HK-2 (cell line): ENCODE measurements at regions not wholly inside any gene's neighbourhood (a gene's known extent, or its start where the extent isn't known, plus 50 kb on each side); places are given as distances from the start of the nearest gene placed in this dataset.
"Not testable (repeated sequence)": the region's sequence is repeated elsewhere in the genome, so short reads cannot be mapped to it uniquely, and the experiment has no call there.

ENCODE experiments used
- DNase-seq: peaks from one replicate; pipeline ENCODE4 v3.0.0-alpha.2; 2018; ENCODE audit not compliant: unreplicated experiment

- DNase-seq: no peak
Measured at GRCh38 chr3:107468782-107469181, 54.0 kb upstream of the BBX start.

DNA sequence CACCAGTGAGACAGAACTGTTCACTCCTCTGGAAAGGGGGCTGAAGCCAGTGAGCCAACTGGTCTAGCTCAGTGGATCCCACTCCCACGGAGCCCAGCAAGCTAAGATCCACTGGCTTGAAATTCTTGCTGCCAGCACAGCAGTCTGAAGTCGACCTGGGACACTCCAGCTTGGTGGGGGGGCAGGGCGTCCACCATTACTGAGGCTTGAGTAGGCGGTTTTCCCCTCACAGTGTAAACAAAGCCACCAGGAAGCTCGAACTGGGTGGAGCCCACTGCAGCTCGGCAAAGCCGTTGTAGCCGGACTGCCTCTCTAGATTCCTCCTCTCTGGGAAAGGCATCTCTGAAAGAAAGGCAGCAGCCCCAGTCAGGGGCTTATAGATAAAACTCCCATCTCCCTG, 52.3 kb upstream of the BBX start:
- not testable (repeated sequence) for DNase-seq
